ENCODE measurements at regions not wholly inside any gene's neighbourhood (a gene's known extent, or its start where the extent isn't known, plus 50 kb on each side); places are given as distances from the start of the nearest gene placed in this dataset.

DNA sequence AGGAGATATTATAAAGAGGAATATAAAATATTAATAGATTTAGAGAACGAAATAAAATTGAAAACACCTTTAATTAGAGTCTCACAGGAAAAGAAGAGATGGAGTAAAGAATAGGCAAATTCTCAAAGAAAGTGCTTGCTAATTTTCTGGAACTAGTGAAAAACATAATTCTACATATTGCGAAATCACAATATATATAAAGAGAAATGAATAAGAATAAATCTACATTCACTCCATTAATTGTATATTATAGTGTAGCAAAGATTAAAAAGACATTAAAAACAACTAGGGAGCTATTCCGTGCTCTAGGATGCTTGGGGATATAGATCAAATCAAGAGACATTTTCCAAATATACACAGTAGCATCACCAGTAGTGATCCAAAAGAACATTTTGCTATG lies 685.2 kb upstream of the NCAM2 start:
- H3K4me3 ChIP-seq (ENCODE audit: control insufficient read depth, low read depth, low read length): no peak overlapping the region
- no peak for DNase-seq (ENCODE audit: low read depth)
- TF ChIP-seq, protein P1, sequence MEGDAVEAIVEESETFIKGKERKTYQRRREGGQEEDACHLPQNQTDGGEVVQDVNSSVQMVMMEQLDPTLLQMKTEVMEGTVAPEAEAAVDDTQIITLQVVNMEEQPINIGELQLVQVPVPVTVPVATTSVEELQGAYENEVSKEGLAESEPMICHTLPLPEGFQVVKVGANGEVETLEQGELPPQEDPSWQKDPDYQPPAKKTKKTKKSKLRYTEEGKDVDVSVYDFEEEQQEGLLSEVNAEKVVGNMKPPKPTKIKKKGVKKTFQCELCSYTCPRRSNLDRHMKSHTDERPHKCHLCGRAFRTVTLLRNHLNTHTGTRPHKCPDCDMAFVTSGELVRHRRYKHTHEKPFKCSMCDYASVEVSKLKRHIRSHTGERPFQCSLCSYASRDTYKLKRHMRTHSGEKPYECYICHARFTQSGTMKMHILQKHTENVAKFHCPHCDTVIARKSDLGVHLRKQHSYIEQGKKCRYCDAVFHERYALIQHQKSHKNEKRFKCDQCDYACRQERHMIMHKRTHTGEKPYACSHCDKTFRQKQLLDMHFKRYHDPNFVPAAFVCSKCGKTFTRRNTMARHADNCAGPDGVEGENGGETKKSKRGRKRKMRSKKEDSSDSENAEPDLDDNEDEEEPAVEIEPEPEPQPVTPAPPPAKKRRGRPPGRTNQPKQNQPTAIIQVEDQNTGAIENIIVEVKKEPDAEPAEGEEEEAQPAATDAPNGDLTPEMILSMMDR (IDR thresholded peaks at IDR 0.05; ENCODE audit: control insufficient read depth, insufficient read depth, low read depth, low read length, missing control alignments): no peak

DNA sequence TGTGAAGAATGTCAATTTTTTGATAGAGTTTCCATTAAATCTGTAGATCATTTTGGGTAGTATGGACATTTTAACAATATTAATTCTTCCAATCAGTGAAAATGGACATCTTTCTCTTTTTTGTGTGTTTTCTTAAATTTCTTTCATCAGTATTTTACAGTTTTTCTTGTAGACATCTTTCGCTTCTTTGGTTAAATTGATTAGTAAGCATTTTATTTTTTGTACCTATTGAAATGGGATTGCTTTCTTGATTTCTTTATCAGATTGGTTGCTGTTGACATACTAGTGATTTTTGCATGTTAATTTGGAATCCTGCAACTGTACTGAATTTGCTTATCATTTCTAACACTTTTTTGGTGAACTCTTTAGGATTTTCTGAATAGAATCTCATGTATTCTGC lies 683.2 kb upstream of the NCAM2 start:
- TF ChIP-seq, protein P1 (IDR thresholded peaks at IDR 0.05; ENCODE audit: control insufficient read depth, insufficient read depth, low read depth, low read length, missing control alignments): no peak
- no peak overlapping the region for H3K4me3 ChIP-seq (ENCODE audit: control insufficient read depth, low read depth, low read length)
- no peak for DNase-seq (ENCODE audit: low read depth)

DNA sequence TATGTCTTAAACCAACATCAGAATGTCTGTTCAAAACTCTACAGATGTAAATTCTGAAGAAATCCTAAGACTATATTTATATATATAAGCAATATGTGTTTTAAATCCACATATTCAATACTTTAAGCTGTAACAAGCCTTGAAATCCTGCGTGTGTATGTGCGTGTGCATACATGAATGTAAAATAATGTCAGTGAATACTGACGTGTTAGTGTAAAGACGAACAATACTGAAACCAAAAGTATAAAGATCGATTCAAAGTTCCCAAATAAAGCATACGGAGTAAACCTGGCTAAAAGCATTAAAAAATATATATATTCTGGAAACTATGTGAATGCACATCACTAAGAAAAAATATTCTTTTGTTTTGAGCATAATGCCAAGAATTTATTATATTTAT lies 668.6 kb upstream of the NCAM2 start:
- TF ChIP-seq, protein P1 (IDR thresholded peaks at IDR 0.05; ENCODE audit: control insufficient read depth, insufficient read depth, low read depth, low read length, missing control alignments): no peak

DNA sequence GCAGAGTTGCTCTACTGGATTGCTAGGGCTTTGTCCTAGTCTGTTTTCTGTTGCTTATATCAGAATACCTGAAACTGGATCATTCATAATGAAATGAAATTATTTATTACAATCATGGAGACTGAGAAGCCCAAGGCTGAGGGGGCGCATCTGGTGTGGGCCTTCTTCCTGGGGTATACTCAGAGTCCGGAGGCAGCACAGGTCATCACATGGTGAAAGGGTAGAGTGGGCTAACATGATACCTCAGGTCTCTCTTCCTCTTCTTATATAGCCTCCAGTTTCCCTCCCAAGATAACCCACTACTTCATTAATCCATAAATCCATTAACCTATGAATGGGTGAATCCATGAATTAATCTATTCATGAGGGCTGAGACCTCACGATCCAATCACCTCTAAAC lies 667.6 kb upstream of the NCAM2 start:
- DNase-seq (ENCODE audit: low read depth): no peak
- H3K4me3 ChIP-seq (ENCODE audit: control insufficient read depth, low read depth, low read length): no peak overlapping the region
- TF ChIP-seq, protein P1 (IDR thresholded peaks at IDR 0.05; ENCODE audit: control insufficient read depth, insufficient read depth, low read depth, low read length, missing control alignments): no peak

More for the DNA sequence above, 668.6 kb upstream of the NCAM2 start:
- DNase-seq (ENCODE audit: low read depth): no peak
- H3K4me3 ChIP-seq (ENCODE audit: control insufficient read depth, low read depth, low read length): no peak overlapping the region

DNA sequence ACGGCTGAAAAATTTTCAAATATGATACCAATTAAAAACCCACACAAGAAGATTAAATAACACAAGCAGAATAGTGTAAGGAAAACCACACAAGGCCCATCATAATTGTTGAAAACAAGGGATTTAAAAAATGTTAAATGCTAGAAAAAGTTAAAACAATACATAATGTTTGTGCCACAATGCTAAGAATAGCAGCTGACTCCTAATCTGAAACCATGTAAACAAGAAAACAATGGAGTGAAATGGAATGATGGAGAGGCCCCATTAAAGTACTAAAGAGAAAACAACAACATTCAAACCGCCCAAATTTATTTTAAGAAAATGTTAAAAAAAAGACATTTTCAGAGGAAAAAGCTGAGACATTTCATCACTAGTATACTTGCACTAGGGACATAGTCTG lies 663.6 kb upstream of the NCAM2 start:
- no peak for DNase-seq (ENCODE audit: low read depth)
- TF ChIP-seq, protein P1 (IDR thresholded peaks at IDR 0.05; ENCODE audit: control insufficient read depth, insufficient read depth, low read depth, low read length, missing control alignments): no peak
- H3K4me3 ChIP-seq (ENCODE audit: control insufficient read depth, low read depth, low read length): no peak overlapping the region

DNA sequence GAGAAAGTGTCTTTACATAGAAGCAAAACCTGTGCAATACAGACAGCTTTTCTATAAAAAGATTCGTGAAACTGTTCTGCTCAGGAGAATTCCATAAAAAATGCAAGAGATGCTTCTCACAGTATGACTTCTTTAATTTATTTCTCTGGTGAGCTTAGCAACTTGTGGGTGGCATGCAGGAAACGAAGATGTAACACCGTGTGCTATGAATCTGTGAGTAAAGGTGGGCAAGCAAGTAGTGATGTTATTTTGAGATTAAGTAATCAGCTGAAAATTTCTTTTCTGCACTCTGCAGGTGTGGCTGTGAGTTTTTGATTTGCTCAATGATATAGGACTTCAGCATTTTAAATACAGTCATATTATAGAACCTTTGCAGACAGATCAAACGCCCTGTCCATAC lies 656.8 kb upstream of the NCAM2 start:
- TF ChIP-seq, protein P1 (IDR thresholded peaks at IDR 0.05; ENCODE audit: control insufficient read depth, insufficient read depth, low read depth, low read length, missing control alignments): no peak
- H3K4me3 ChIP-seq (ENCODE audit: control insufficient read depth, low read depth, low read length): no peak overlapping the region
- no peak for DNase-seq (ENCODE audit: low read depth)

DNA sequence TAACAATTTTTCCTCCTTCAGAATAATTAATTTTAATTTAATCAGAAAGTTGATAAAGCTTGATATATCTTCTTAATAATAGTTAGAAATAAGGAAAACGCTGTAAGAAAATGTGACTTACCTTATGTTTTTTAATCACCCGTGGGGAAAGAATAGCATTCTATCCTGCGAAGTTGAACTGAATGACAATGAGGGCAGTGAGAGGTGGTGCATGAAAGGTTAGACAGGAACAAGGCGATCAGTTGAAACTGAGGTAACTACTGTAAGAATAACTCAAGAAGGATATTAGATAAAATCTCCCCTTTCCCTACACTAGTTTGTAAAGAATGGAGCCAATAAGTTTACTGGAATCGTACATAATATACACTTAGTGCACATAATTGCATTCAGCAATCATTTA lies 655.0 kb upstream of the NCAM2 start:
- no peak for DNase-seq (ENCODE audit: low read depth)
- no peak overlapping the region for H3K4me3 ChIP-seq (ENCODE audit: control insufficient read depth, low read depth, low read length)
- TF ChIP-seq, protein P1 (IDR thresholded peaks at IDR 0.05; ENCODE audit: control insufficient read depth, insufficient read depth, low read depth, low read length, missing control alignments): no peak
